Midbrain (tissue), 1 donor: ENCODE measurements at regions not wholly inside any gene's neighbourhood (a gene's known extent, or its start where the extent isn't known, plus 50 kb on each side); places are given as distances from the start of the nearest gene placed in this dataset.

Source experiments
- DNase-seq: peaks from one replicate; lab custom pipeline; 2025; lab: John Stamatoyannopoulos, UW

- DNase-seq = no peak
Measured at GRCh38 chr18:71505526-71505925, 1038.6 kb downstream of the CBLN2 start.

DNA sequence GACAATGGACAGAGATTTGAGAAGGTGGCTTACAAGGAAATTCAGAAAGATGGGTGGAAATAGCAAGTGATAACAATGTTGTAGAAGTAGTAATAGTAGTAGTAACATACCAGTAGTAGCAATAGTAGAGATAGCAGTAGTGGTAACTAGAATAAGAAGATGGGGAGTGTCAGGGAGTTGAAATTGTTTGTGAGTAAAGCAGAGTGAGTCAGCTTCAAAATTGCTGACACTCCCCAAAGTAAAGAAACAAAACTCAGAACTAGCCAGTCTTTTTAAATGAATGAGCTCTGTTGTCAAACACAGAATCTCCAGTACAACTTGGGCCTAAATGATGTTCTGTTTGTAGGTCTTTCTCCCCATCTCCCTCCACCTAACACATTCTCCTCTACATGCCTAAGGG lies 1040.9 kb downstream of the CBLN2 start:
- no peak for DNase-seq

GRCh38 chr18:71485611-71486010 lies 1058.5 kb downstream of the CBLN2 start:
- DNase-seq = no peak

DNA sequence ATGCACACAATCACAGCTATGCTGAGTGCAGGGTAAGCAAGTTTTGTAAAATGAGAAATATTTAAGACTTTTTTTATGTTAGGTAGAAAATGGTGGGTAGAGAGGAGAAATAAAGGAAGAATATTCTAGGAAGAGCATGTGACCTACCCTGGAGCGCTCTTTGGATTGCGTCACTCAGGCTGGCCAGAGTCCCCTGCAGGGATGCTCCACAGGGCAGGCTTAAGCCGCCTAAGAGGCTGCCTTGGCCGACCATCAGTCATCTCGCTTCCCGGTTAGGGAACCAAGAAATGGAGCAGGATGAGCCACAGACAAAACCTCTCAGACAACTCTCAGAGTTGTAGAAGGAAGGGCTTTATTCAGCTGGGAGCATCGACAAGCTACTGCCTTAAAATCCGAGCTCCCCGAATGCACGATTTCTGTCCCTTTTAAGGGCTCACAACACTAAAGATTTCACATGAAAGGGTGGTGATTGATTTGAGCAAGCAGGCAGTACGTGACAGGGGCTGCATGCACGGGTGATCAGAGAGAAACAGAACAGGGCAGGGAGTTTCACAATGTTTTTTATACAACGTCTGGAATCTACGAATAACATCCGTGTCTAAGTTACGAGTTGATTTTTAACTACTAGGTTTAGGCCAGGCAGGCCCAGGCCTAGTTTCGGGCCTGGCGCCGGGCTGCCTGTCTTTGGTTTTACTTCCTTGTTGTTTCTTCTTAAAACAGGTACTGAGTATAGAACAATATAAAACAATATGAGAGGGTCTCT lies 1072.0 kb downstream of the CBLN2 start:
- DNase-seq = no peak

GRCh38 chr18:71456206-71456605 lies 1087.9 kb downstream of the CBLN2 start:
- DNase-seq = no peak

DNA sequence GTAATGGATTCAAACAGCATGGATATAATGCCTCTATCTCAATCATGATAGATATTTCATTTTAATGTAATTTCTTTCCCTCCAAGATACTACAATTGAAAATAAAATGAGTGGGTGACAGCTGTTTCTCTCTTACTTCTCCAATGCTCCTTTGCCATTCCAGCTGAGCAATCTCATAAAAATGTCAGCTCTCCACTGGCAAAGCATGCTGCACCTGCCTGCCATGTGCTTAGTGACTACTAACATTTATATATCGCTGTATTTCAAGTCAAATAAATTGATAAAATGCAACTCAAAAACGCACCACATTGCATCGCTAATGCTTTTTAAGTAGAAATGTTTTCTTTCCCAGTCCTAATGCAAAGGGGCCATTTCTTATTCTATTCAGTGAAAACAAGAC lies 1093.9 kb downstream of the CBLN2 start:
- DNase-seq = no peak

GRCh38 chr18:71443706-71444480 lies 1100.2 kb downstream of the CBLN2 start:
- no peak for DNase-seq

- no peak for DNase-seq
Measured at GRCh38 chr18:71442731-71443141, 1101.4 kb downstream of the CBLN2 start.

GRCh38 chr18:71441156-71441555 lies 1103.0 kb downstream of the CBLN2 start:
- DNase-seq = no peak

DNA sequence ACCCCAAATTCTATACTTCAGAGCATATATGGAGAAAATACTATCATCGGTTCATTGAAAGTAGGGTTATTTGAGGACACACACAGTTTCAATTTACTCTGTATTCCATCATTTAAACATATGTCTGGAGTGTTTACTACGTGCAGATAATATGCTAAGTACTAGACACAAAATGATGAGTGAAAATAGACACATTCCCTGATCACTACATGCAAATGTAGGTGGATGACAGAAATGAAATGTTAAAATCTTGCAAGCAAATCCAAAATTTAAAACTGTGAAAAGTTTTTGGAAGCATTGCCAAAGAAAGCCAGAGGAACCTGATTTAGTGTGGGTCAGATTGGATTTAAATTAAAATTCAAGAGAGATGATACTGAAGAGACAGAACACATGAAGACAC lies 1106.6 kb downstream of the CBLN2 start:
- DNase-seq = no peak

DNA sequence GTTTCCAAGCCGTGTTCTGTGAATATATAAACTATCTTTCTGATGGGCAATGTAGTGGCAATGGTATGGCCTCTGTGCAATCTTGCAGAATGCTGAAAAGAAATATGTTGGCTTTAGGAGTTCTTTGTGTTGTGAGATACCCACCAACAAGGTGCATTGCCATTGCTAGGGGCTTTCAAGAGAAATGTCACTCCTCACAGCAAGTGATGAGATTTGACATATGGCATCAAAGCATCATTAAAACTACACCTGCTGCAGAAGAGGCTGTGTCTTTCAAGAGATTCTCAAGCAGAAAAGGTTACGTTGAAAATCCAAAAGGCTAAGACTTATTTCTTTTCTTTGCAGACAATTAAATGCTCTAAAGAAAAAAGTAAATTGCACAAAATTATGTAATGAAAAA lies 1110.8 kb downstream of the CBLN2 start:
- DNase-seq = no peak

GRCh38 chr18:71431689-71432088 lies 1112.5 kb downstream of the CBLN2 start:
- DNase-seq = no peak

DNA sequence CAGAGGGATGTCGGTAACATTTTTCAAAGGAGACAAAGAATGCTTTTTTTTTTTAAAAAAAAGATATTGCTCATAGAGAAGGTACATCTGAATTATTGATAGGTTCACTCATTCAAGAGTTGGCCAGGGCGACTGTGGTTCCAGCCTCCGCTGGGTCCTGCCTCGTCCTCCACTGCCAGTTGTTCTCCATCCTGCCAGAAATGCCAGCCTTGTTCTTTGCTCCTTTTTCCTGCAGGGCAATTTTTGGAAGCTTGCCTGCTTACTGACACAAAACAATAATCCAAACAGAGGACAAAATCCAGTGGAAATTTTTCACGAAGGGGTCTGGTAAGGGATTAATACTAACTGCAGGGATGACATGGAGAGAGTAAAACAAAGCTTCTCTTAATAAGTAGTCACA lies 1113.0 kb downstream of the CBLN2 start:
- DNase-seq = peak; percentile 45

DNA sequence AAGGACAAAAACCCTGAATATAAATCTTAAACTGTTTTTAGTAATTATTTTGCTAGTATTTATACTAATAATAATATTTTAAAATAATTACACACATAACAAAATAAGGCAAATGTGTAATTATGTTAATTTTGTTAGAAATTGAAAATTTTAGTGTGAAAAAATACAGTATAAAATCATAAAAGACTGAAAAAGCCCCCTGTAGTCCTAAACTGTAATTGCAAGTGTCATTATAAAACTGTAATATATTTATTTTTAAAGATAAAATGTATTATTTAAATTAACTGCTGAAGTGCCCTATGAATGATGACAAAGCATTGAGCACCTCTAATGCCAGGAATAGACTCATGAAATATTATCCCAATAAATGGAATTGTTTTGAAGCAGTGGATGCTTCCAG lies 1117.7 kb downstream of the CBLN2 start:
- DNase-seq = no peak

- DNase-seq = no peak
Measured at GRCh38 chr18:71405169-71405809, 1116.4 kb downstream of the SOCS6 start.

DNA sequence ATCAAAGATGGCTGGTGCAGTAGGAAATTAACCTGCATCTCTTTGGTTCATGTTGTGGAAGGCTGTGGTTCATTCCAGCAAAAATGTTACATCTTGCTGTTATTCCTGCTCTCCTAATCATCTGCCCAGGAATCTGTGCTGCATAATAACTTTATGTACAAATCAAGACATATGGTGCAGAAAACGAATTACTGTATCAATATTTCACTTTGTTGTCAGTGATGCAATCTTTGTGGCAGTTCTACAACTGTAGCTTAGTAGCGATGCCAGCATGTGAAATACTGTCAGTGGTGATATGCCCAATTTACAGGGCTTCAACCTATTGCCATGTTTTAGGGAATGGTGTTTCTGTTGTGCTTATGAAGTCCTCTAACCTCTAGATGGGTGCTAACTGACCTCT lies 1114.7 kb downstream of the SOCS6 start:
- no peak for DNase-seq

DNA sequence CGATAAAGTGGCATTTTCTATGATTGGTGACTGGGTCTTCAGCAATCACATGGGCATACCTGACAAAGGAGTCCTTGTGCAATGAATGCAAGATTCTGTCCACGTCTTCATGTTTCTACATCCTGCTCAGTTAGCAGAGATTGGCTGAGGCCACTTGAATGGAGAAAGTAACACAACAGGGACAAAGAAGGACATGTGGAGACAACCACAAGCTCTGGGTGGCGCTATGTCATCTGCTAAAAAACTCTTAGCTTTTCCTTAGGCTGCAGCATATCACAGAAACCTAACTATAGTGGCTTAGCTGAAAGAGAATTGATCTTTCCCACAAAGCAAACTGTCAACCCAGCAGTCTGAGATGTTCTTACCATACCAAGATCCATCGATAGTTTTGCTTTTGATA lies 1109.7 kb downstream of the SOCS6 start:
- peak; percentile 80 for DNase-seq

DNA sequence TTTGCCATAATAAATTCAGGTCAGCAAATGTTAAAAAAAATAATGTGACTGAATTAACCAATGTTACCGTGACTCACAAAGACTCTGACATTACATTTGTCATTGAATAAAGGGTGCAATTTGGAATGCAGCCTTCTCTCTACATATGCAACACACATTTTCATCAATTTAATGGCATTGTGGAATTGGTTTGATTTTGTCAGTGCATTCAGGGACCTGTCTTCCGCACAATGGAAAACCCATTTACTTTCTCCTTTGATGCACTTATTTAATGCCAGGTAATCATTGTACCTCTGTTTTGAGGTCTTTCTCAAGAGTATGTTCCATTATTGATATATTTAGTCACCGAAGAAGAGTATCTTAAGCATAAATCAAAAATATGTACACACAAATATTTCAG lies 1099.3 kb downstream of the SOCS6 start:
- DNase-seq = no peak

- DNase-seq = no peak
Measured at GRCh38 chr18:71374294-71375000, 1085.6 kb downstream of the SOCS6 start.

- DNase-seq = no peak
Measured at GRCh38 chr18:71371951-71372605, 1083.2 kb downstream of the SOCS6 start.

GRCh38 chr18:71370671-71371445 lies 1082.0 kb downstream of the SOCS6 start:
- no peak for DNase-seq
